H1 (cell line): ENCODE measurements at regions not wholly inside any gene's neighbourhood (a gene's known extent, or its start where the extent isn't known, plus 50 kb on each side); places are given as distances from the start of the nearest gene placed in this dataset.

Experiments used
- CTCF ChIA-PET: fragments of 300-600 bp; sonication (Branson Sonifier 250); formaldehyde crosslinking; loops from one replicate; lab custom pipeline; 2021; ENCODE audit not compliant: partially characterized antibody; lab: Charles Lee
- POLR2A ChIA-PET: fragments of 300-600 bp; sonication (Branson Sonifier 250); formaldehyde crosslinking; loops from one replicate; lab custom pipeline; 2021; ENCODE audit warnings: inconsistent platforms; ENCODE audit not compliant: partially characterized antibody; lab: Charles Lee
- DNase-seq, 2 experiments: peaks; one replicate each; pipeline versions ENCODE4 v3.0.0 to v3.0.0-alpha.2; 2010 to 2022; ENCODE audit warnings: low spot score in 2 of 2, low read depth in 1 of 2, mixed read lengths in 1 of 2
- FAIRE-seq: peaks from 2 replicates; lab custom pipeline; 2011; peaks lifted over from hg19 to GRCh38; lab: Jason Lieb, UNC
- H2AFZ ChIP-seq: 2 replicates; pipeline ENCODE4 v1.8.1; 2012; ENCODE audit warnings: low read length, inconsistent platforms
- H2AK5ac ChIP-seq: 2 replicates; pipeline ENCODE4 v1.6.1; 2013; ENCODE audit warnings: low read depth, low read length
- H2BK120ac ChIP-seq: replicated peaks from 2 replicates; pipeline ENCODE3; 2013; ENCODE audit warnings: low read depth, low read length, inconsistent platforms
- H2BK12ac ChIP-seq: 2 replicates; pipeline ENCODE4 v1.6.1; 2013; ENCODE audit warnings: low read depth, low read length
- H2BK15ac ChIP-seq: 2 replicates; pipeline ENCODE4 v1.6.1; 2013; ENCODE audit warnings: low read length
- H2BK20ac ChIP-seq: 2 replicates; pipeline ENCODE4 v1.6.1; 2013; ENCODE audit warnings: low read length
- H2BK5ac ChIP-seq: 2 replicates; pipeline ENCODE4 v1.6.1; 2013; ENCODE audit warnings: low read depth, low read length
- H3K14ac ChIP-seq: 2 replicates; pipeline ENCODE4 v1.6.1; 2013; ENCODE audit warnings: inconsistent platforms; ENCODE audit not compliant: insufficient read length
- H3K18ac ChIP-seq: 2 replicates; pipeline ENCODE4 v1.6.1; 2013; ENCODE audit warnings: low read length; ENCODE audit errors: extremely low read depth
- H3K23ac ChIP-seq: 2 replicates; pipeline ENCODE4 v1.6.1; 2013; ENCODE audit warnings: inconsistent platforms; ENCODE audit not compliant: insufficient read length
- H3K23me2 ChIP-seq: 2 replicates; pipeline ENCODE4 v1.6.1; 2013; ENCODE audit warnings: low read depth, low read length
- H3K27ac ChIP-seq: 2 replicates; pipeline ENCODE4 v1.6.1; 2011; ENCODE audit warnings: low read depth, low read length, inconsistent platforms
- H3K27me3 ChIP-seq, 4 experiments: replicated peaks in 1 of 4; 1 replicate in 1 of 4; 2 replicates in 3 of 4; pipeline versions ENCODE4 v1.6.1 to v1.8.1; 2011 to 2013; ENCODE audit warnings: low read length in 3 of 4, mild to moderate bottlenecking in 3 of 4, inconsistent platforms in 2 of 4, mixed read lengths in 2 of 4, moderate library complexity in 1 of 4; ENCODE audit not compliant: control insufficient read depth in 3 of 4, insufficient read depth in 3 of 4; ENCODE audit errors: extremely low read depth in 1 of 4
- H3K36me3 ChIP-seq, 4 experiments: 2 replicates each; pipeline versions ENCODE4 v1.6.1 to v1.8.1; 2011 to 2013; ENCODE audit warnings: mild to moderate bottlenecking in 4 of 4, low read length in 3 of 4, moderate library complexity in 2 of 4, control low read depth in 1 of 4, inconsistent platforms in 1 of 4; ENCODE audit not compliant: insufficient read depth in 4 of 4, control insufficient read depth in 2 of 4
- H3K4ac ChIP-seq: replicated peaks from 2 replicates; pipeline ENCODE3; 2013; ENCODE audit warnings: low read length, low read depth, mixed read lengths, inconsistent platforms; ENCODE audit not compliant: insufficient read length
- H3K4me1 ChIP-seq, 4 experiments: replicated peaks in 1 of 4; 1 replicate in 1 of 4; 2 replicates in 3 of 4; pipeline versions ENCODE4 v1.6.1 to v1.8.1; 2011 to 2013; ENCODE audit warnings: low read length in 3 of 4, inconsistent platforms in 2 of 4, mixed read lengths in 1 of 4; ENCODE audit not compliant: insufficient read depth in 4 of 4, control insufficient read depth in 3 of 4
- H3K4me2 ChIP-seq, 2 experiments: 2 replicates each; pipeline versions ENCODE4 v1.6.1 to v1.8.1; 2011 to 2013; ENCODE audit warnings: low read depth in 2 of 2, low read length in 2 of 2, control low read depth in 1 of 2, inconsistent platforms in 1 of 2, mild to moderate bottlenecking in 1 of 2; ENCODE audit not compliant: insufficient read depth in 1 of 2
- H3K4me3 ChIP-seq, 4 experiments: fragments of 200-600, 300-600 bp in 1 of 4; sonication (generic), shearing (Covaris generic), sonication (Bioruptor Twin) in 1 of 4; 2 replicates each; pipeline versions ENCODE4 v1.5.1 to v1.8.1; 2011 to 2016; ENCODE audit warnings: low read length in 4 of 4, low read depth in 3 of 4, control low read depth in 2 of 4, inconsistent platforms in 2 of 4, mild to moderate bottlenecking in 2 of 4, mixed read lengths in 1 of 4, moderate library complexity in 1 of 4; ENCODE audit not compliant: insufficient read depth in 2 of 4; ENCODE audit errors: extremely low read depth in 1 of 4
- H3K56ac ChIP-seq: replicated peaks from 2 replicates; pipeline ENCODE3; 2013; ENCODE audit warnings: low read depth, mild to moderate bottlenecking, mixed read lengths, low read length, inconsistent platforms; ENCODE audit not compliant: insufficient read length
- H3K79me1 ChIP-seq: 2 replicates; pipeline ENCODE4 v1.6.1; 2013; ENCODE audit warnings: low read depth, low read length, control low read depth
- H3K79me2 ChIP-seq, 2 experiments: 2 replicates each; pipeline versions ENCODE4 v1.6.1 to v1.8.1; 2012 to 2013; ENCODE audit warnings: low read length in 2 of 2, mild to moderate bottlenecking in 2 of 2, inconsistent platforms in 1 of 2; ENCODE audit not compliant: insufficient read depth in 2 of 2, control insufficient read depth in 1 of 2
- H3K9ac ChIP-seq, 4 experiments: replicated peaks in 1 of 4; 1 replicate in 1 of 4; 2 replicates in 3 of 4; pipeline versions ENCODE4 v1.6.1 to v1.8.1; 2011 to 2013; ENCODE audit warnings: low read depth in 3 of 4, low read length in 3 of 4, control low read depth in 2 of 4, mild to moderate bottlenecking in 2 of 4, moderate library complexity in 2 of 4, inconsistent platforms in 1 of 4; ENCODE audit errors: extremely low read depth in 1 of 4
- H3K9me3 ChIP-seq, 2 experiments: 2 replicates each; pipeline versions ENCODE4 v1.6.1 to v1.8.1; 2012 to 2013; ENCODE audit warnings: mild to moderate bottlenecking in 2 of 2, moderate library complexity in 2 of 2, control low read depth in 1 of 2, inconsistent platforms in 1 of 2, low read depth in 1 of 2, low read length in 1 of 2, mixed read lengths in 1 of 2; ENCODE audit not compliant: insufficient read depth in 2 of 2
- H4K20me1 ChIP-seq, 2 experiments: replicated peaks in 1 of 2; 2 replicates each; pipeline versions ENCODE3 to v1.8.1; 2011 to 2013; ENCODE audit warnings: inconsistent platforms in 2 of 2, low read length in 2 of 2, mild to moderate bottlenecking in 1 of 2; ENCODE audit not compliant: insufficient read depth in 2 of 2, control insufficient read depth in 1 of 2
- H4K5ac ChIP-seq: 2 replicates; pipeline ENCODE4 v1.6.1; 2013; ENCODE audit warnings: low read length, low read depth, mixed read lengths, inconsistent platforms; ENCODE audit not compliant: insufficient read length
- H4K8ac ChIP-seq: 2 replicates; pipeline ENCODE4 v1.8.0; 2013; ENCODE audit warnings: mild to moderate bottlenecking, moderate library complexity, low read length, inconsistent platforms; ENCODE audit not compliant: insufficient read depth; ENCODE audit errors: extremely low read depth
- H4K91ac ChIP-seq: replicated peaks from 2 replicates; pipeline ENCODE3; 2013; ENCODE audit warnings: low read length, mixed read lengths, inconsistent platforms; ENCODE audit not compliant: insufficient read length
- EP300 ChIP-seq, 2 experiments: IDR thresholded peaks; 1 replicate in 1 of 2; 2 replicates in 1 of 2; pipeline ENCODE4 v1.6.1; 2011 to 2012; ENCODE audit warnings: low read depth in 2 of 2, low read length in 2 of 2, mild to moderate bottlenecking in 2 of 2, borderline replicate concordance in 1 of 2, inconsistent platforms in 1 of 2, moderate library complexity in 1 of 2
- FOSL1 ChIP-seq: IDR thresholded peaks from 2 replicates; pipeline ENCODE4 v1.6.1; 2011; ENCODE audit warnings: mild to moderate bottlenecking, low read depth, low read length, moderate library complexity; ENCODE audit not compliant: insufficient read depth
- MAFK ChIP-seq: IDR thresholded peaks from 2 replicates; pipeline ENCODE4 v1.6.1; 2012; ENCODE audit warnings: low read depth, mild to moderate bottlenecking, improper control_type of control experiment, low read length
- NANOG ChIP-seq: IDR thresholded peaks from 2 replicates; pipeline ENCODE4 v1.6.1; 2011; ENCODE audit warnings: low read length, low read depth, mild to moderate bottlenecking, inconsistent platforms; ENCODE audit not compliant: insufficient read depth, poor library complexity, severe bottlenecking
- NRF1 ChIP-seq: IDR thresholded peaks from 2 replicates; pipeline ENCODE4 v1.6.1; 2011; ENCODE audit warnings: mild to moderate bottlenecking, low read depth, low read length, improper control_type of control experiment
- RFX5 ChIP-seq: IDR thresholded peaks from 2 replicates; pipeline ENCODE4 v1.6.1; 2011; ENCODE audit warnings: low read depth, low read length, improper control_type of control experiment, borderline replicate concordance
- RXRA ChIP-seq: IDR thresholded peaks from 2 replicates; pipeline ENCODE4 v1.6.1; 2011; ENCODE audit warnings: low read depth, mild to moderate bottlenecking, low read length, moderate library complexity; ENCODE audit not compliant: insufficient read depth
- SP4 ChIP-seq: IDR thresholded peaks from 2 replicates; pipeline ENCODE4 v1.6.1; 2012; ENCODE audit warnings: low read length, inconsistent platforms
- WGBS, 2 experiments: shearing (Covaris generic) in 1 of 2; methylation state at CpG; one replicate each; pipeline versions ENCODE4 v1.1.6 to v1.1.7; 2013 to 2015; ENCODE audit warnings: low lambda C conversion rate in 2 of 2, mixed read lengths in 2 of 2, inconsistent platforms in 1 of 2, low coverage in 1 of 2, missing lambda C conversion rate in 1 of 2; ENCODE audit not compliant: insufficient replicate concordance in 2 of 2, insufficient coverage in 1 of 2, insufficient read length in 1 of 2; ENCODE audit errors: extremely low coverage in 1 of 2, missing lambda C conversion rate in 1 of 2; 5-methylcytosine and 5-hydroxymethylcytosine counted together

DNA sequence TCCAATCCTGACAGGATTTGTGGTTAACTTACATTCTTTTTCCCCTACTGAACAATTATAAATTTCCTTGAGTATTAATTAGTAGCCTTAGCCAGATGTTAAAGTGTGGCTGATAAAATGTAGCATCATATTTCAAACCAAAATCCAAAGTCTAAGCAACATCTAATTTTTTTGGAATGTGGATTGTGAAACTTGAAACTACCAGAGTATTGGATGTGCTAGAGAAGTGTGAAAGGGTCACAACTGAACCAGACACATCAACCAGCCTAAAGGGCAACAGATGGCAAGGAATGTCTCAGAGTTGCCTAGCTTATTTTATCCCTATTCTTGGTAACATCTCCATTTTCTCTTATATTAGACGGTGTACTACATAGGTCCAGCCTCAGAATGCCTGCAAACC is 153.1 kb upstream of the DCN start:
- no peak overlapping the region for H3K27ac ChIP-seq
- H2BK15ac ChIP-seq: no peak overlapping the region
- H2BK5ac ChIP-seq: no peak overlapping the region
- H3K56ac ChIP-seq: no peak overlapping the region
- H2AFZ ChIP-seq: no peak overlapping the region
- FAIRE-seq (no peak), DNase-seq (no peak)
- H2AK5ac ChIP-seq: no peak overlapping the region
- no peak overlapping the region for H3K9ac ChIP-seq
- H4K91ac ChIP-seq: no peak overlapping the region
- H3K79me1 ChIP-seq: no peaks in the 10 kb centered on the region
- no peak overlapping the region for H4K5ac ChIP-seq
- H3K4me1 ChIP-seq: no peaks in the 10 kb centered on the region
- H4K8ac ChIP-seq: no peak overlapping the region
- no peaks in the 10 kb centered on the region for H4K20me1 ChIP-seq
- 94% methylated on average over 1 of the region's 1 CpG; no CpG with 5 or more reads in 1 of the 2 experiments for WGBS, 2 experiments
- H2BK20ac ChIP-seq: no peak overlapping the region
- no peak overlapping the region for H3K4me3 ChIP-seq
- H3K36me3 ChIP-seq: no peaks in the 10 kb centered on the region
- H2BK12ac ChIP-seq: no peak overlapping the region
- no peaks in the 10 kb centered on the region for H3K27me3 ChIP-seq
- H3K9me3 ChIP-seq: no peaks in the 10 kb centered on the region
- ChIA-PET CTCF (interaction anchor here (0.9 to 2.7 kb wide), 4 partner anchors 8 to 376 kb away, joined by 3 to 8 read pairs (median 4); no protein-coding TSS in a partner anchor), POLR2A (no interaction called here)
- H3K4ac ChIP-seq: no peak overlapping the region
- no peaks in the 10 kb centered on the region for H3K79me2 ChIP-seq
- H3K14ac ChIP-seq: no peak overlapping the region
- H3K23ac ChIP-seq: no peak overlapping the region
- no peak overlapping the region for H3K4me2 ChIP-seq
- no peak overlapping the region for H3K18ac ChIP-seq
- H3K23me2 ChIP-seq: no peaks in the 10 kb centered on the region
- TF ChIP-seq RFX5 (no peak), EP300 (IDR thresholded peaks at IDR 0.05; ENCODE audit: borderline replicate concordance in 1 of 2, low read depth in 2 of 2, low read length in 2 of 2) (no peak), SP4 (no peak), FOSL1 (no peak), NANOG (no peak), MAFK (no peak), NRF1 (no peak), RXRA (no peak)
- H2BK120ac ChIP-seq: no peak overlapping the region
